ENCODE measurements at regions not wholly inside any gene's neighbourhood (a gene's known extent, or its start where the extent isn't known, plus 50 kb on each side); places are given as distances from the start of the nearest gene placed in this dataset.

GRCh38 chr9:13721481-13722235, 442.2 kb upstream of the MPDZ start:
- intact Hi-C loops (cut with DNase I): no loop called here
- H3K9me3 ChIP-seq: no peaks in the 10 kb centered on the region
- DNase-seq: no peak
- ATAC-seq: no peak
- no peak overlapping the region for H3K27ac ChIP-seq
- no peak overlapping the region for H3K4me3 ChIP-seq
- no peaks in the 10 kb centered on the region for H3K4me1 ChIP-seq
- no peak for TF ChIP-seq CTCF (IDR thresholded peaks at IDR 0.05)
- H3K27me3 ChIP-seq (ENCODE audit: insufficient read depth in 3 of 3, low read length in 2 of 3): no peaks in the 10 kb centered on the region
- WGBS, 3 donors: 84 to 92% (median 91%) methylated on average over 1 of the region's 1 CpG
- H3K36me3 ChIP-seq (ENCODE audit: insufficient read depth in 1 of 2, low read depth in 1 of 2): no peaks in the 10 kb centered on the region

- no peak for ATAC-seq
- Histone ChIP-seq H3K27ac (no peak overlapping the region), H3K27me3 (ENCODE audit: insufficient read depth in 3 of 3, low read length in 2 of 3) (no peaks in the 10 kb centered on the region), H3K36me3 (ENCODE audit: insufficient read depth in 1 of 2, low read depth in 1 of 2) (no peaks in the 10 kb centered on the region), H3K4me3 (no peak overlapping the region), H3K4me1 (no peaks in the 10 kb centered on the region), H3K9me3 (no peaks in the 10 kb centered on the region)
- TF ChIP-seq CTCF (IDR thresholded peaks at IDR 0.05): no peak
- 51 to 62% (median 56%) methylated on average over 6 of the region's 6 CpGs for WGBS, 3 donors
- intact Hi-C loops (cut with DNase I): no loop called here
- no peak for DNase-seq
Observed at GRCh38 chr9:13719981-13720676, 440.6 kb upstream of the MPDZ start.

- ATAC-seq: peak in 2 of 4 donors; percentile 19 to 24
- Histone ChIP-seq H3K27ac (no peak overlapping the region), H3K27me3 (ENCODE audit: insufficient read depth in 3 of 3, low read length in 2 of 3) (no peaks in the 10 kb centered on the region), H3K36me3 (ENCODE audit: insufficient read depth in 1 of 2, low read depth in 1 of 2) (no peaks in the 10 kb centered on the region), H3K4me3 (no peak overlapping the region), H3K9me3 (no peaks in the 10 kb centered on the region), H3K4me1 (no peaks in the 10 kb centered on the region)
- 19 to 38% (median 32%) methylated on average over 1 of the region's 1 CpG for WGBS, 3 donors
- DNase-seq: no peak
- no peak for TF ChIP-seq CTCF (IDR thresholded peaks at IDR 0.05)
- intact Hi-C loops (cut with DNase I): no loop called here
Observed at GRCh38 chr9:13719446-13719845, 440.0 kb upstream of the MPDZ start.

DNA sequence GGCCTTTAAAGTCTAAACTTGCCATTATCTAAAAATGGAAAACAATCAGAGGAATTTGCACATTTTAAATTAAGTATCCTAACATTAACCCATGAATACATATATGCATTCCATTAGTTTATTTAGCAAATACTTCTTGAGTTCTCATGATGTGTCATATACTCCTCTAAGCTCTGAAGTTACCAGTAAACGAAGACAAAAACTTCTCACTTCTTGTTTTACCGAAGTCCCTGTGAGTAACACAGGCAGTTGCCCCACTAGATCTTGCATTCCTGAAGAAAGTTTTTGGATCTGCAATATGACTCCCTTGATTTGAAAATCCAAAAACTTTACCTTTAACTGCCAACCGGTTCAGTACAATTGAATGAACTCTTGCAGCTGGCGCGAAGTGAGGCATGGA, 439.0 kb upstream of the MPDZ start:
- Histone ChIP-seq H3K4me1 (no peaks in the 10 kb centered on the region), H3K9me3 (no peaks in the 10 kb centered on the region), H3K27me3 (ENCODE audit: insufficient read depth in 3 of 3, low read length in 2 of 3) (no peaks in the 10 kb centered on the region), H3K4me3 (no peak overlapping the region), H3K27ac (no peak overlapping the region), H3K36me3 (ENCODE audit: insufficient read depth in 1 of 2, low read depth in 1 of 2) (no peaks in the 10 kb centered on the region)
- 89 to 94% (median 91%) methylated on average over 5 of the region's 5 CpGs for WGBS, 3 donors
- intact Hi-C loops (cut with DNase I): no loop called here
- TF ChIP-seq CTCF (IDR thresholded peaks at IDR 0.05): no peak
- DNase-seq: no peak
- ATAC-seq: no peak
